Activated CD4-positive, alpha-beta memory T cell treated with anti-CD3 and anti-CD28 coated beads, Interleukin-2, amount 10 ng/mL, durations not matched to agents 7 days and 5 days (primary cell): ENCODE measurements at regions not wholly inside any gene's neighbourhood (a gene's known extent, or its start where the extent isn't known, plus 50 kb on each side); places are given as distances from the start of the nearest gene placed in this dataset.

Experiments used
- CTCF ChIA-PET: fragments of 350-600 bp; sonication (Branson Sonifier 250); formaldehyde crosslinking; loops from one replicate; lab custom pipeline; 2021; ENCODE audit warnings: antibody characterized with exemption, inconsistent platforms; lab: Charles Lee
- POLR2A ChIA-PET: fragments of 350-600 bp; sonication (Branson Sonifier 250); formaldehyde crosslinking; loops from one replicate; lab custom pipeline; 2021; ENCODE audit warnings: antibody characterized with exemption; lab: Charles Lee
- DNase-seq: peaks from one replicate; pipeline ENCODE4 v3.0.0-alpha.2; 2020
- H3K27ac Mint-ChIP-seq: one replicate; pipeline ENCODE4 v1.8.0; 2021; ENCODE audit warnings: mild to moderate bottlenecking, mixed read lengths
- H3K27me3 Mint-ChIP-seq: one replicate; pipeline ENCODE4 v1.8.0; 2021; ENCODE audit warnings: mixed read lengths
- H3K36me3 Mint-ChIP-seq: one replicate; pipeline ENCODE4 v1.8.0; 2021; ENCODE audit warnings: low read depth, mixed read lengths
- H3K4me1 Mint-ChIP-seq: one replicate; pipeline ENCODE4 v1.8.0; 2021; ENCODE audit warnings: mixed read lengths
- H3K4me3 Mint-ChIP-seq: one replicate; pipeline ENCODE4 v1.8.0; 2021; ENCODE audit warnings: mild to moderate bottlenecking, mixed read lengths
- H3K9me3 Mint-ChIP-seq: one replicate; pipeline ENCODE4 v1.8.0; 2021; ENCODE audit warnings: mixed read lengths

DNA sequence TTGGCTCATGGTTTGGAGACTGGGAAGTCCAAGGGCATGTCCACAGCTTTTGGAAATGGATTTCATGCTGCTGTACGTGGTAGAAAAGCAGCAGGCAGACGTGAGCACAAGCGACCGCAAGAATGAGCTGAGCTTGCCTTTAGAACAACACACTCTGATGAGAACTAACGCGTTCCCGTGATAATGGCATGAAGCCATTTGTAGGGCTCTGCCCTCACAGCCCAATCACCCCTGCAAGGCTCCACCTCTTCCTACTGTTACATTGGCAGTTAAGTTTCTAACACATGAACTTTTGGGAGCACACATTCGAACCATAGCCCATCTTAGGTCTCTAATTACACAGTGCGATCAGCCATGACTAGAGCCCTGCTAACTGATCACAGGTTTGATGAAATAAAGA lies 107.5 kb upstream of the TMEM170B start:
- CTCF ChIA-PET: no interaction called here
- Mint-ChIP-seq H3K36me3 (no peaks in the 10 kb centered on the region), H3K9me3 (no peaks in the 10 kb centered on the region), H3K27me3 (no peaks in the 10 kb centered on the region), H3K4me1 (peaks cover 22% of the 10 kb centered on the region), H3K4me3 (no peak overlapping the region), H3K27ac (no peak overlapping the region)
- DNase-seq: no peak
- POLR2A ChIA-PET: interaction anchor here (2.1 kb wide), 1 partner anchor 30 kb away, joined by 6 read pairs; no protein-coding TSS in a partner anchor

DNA sequence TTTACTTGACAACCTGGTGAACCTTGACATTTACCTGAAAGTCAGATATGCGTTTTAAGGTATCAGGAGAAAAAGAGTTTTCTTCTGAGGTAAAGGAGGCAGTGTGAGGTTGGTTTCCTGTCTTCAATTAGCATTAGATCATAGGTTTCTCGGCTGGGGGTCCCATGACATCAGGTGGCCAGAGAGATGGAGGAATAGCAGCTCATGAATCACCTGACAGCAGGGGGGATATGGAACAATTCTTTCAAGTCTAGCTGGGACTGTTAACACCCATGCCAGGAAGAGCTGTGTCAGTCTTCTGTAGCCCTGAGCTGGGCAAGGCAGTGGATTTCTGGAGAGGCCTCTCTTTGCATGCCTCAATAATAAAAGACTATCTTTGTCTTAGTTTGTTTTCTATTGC lies 108.0 kb upstream of the TMEM170B start:
- CTCF ChIA-PET: no interaction called here
- no peak for DNase-seq
- H3K9me3 Mint-ChIP-seq: no peaks in the 10 kb centered on the region
- H3K4me3 Mint-ChIP-seq: no peak overlapping the region
- no peaks in the 10 kb centered on the region for H3K27me3 Mint-ChIP-seq
- no peaks in the 10 kb centered on the region for H3K36me3 Mint-ChIP-seq
- peaks cover 22% of the 10 kb centered on the region for H3K4me1 Mint-ChIP-seq
- no peak overlapping the region for H3K27ac Mint-ChIP-seq
- POLR2A ChIA-PET: interaction anchor here (1.0 to 2.1 kb wide), 2 partner anchors 30 to 48 kb away, joined by 6 read pairs; no protein-coding TSS in a partner anchor

DNA sequence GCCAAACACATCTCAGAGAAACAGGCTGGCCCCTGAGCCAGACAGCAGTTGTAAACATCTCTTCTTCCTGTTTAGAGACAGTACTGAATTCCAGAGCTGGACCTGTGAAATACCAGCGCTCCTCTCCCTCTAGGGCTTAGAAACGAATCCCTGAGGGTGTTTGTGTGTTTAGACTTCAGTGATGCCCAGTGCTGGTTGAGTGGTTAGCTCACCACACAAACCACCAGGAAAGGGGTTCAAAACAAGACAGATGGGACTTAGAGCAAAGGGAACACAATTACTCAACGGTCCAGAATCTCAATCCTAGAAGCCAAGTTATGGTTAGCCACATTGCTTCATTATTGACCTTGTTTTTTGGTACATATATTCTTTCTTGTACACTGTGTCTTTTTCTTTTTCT lies 108.7 kb upstream of the TMEM170B start:
- POLR2A ChIA-PET: interaction anchor here (0.5 to 2.1 kb wide), 4 partner anchors 31 to 198 kb away, joined by 3 to 6 read pairs (median 6); no protein-coding TSS in a partner anchor
- no peak overlapping the region for H3K27ac Mint-ChIP-seq
- no peak for DNase-seq
- peaks cover 2% of the 10 kb centered on the region for H3K27me3 Mint-ChIP-seq
- H3K36me3 Mint-ChIP-seq: no peaks in the 10 kb centered on the region
- H3K4me3 Mint-ChIP-seq: no peak overlapping the region
- H3K4me1 Mint-ChIP-seq: peaks cover 25% of the 10 kb centered on the region
- CTCF ChIA-PET: interaction anchor here (1.2 kb wide), 1 partner anchor 14 kb away, joined by 3 read pairs; no protein-coding TSS in a partner anchor
- no peaks in the 10 kb centered on the region for H3K9me3 Mint-ChIP-seq

DNA sequence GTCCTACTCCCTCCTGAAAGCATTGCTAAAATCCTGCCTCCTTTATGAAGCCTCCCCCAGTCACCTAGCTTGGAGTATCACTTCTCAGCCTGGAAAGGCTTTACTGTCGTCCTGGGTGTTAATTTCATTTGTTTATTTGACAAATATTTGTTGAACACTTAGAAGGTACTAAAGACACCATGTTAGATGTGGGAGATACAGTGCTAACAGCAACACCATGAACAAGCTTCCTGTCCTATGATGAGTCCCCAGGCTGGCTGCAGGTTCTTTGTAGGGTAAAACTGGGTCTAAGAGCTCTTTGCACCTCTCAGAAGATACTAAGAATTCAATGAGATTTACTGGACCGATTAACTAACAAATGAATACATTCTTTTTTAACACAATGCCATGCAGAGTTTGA lies 109.2 kb upstream of the TMEM170B start:
- no peaks in the 10 kb centered on the region for H3K9me3 Mint-ChIP-seq

DNA sequence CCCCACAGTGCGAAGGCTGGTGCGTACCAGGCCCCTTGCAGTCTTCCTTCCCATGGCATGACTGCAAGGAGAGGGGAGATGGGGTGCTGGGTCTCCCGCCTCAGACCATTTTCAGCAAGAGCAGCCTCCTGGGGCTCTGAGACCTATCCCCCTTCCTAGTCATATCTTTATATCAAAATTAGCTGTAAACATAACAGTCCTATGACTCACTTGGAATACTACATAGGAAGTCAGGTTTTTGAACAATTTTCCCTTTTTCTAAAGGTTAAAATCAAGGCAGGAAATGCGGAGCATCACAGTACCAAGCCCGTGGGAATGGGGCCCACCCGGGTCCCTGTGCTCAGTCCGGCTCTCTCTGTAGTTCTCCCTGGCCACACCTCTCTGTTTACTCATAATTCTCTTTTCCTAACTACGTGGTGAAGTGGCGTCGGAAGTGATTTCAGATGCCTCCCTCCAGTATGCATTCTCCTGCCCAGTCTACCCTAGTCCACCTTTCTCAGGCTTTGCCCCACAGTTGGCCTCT lies 109.8 kb upstream of the TMEM170B start:
- Mint-ChIP-seq H3K27ac (no peak overlapping the region), H3K27me3 (peaks cover 2% of the 10 kb centered on the region), H3K4me1 (peaks cover 32% of the 10 kb centered on the region), H3K36me3 (no peaks in the 10 kb centered on the region), H3K4me3 (no peak overlapping the region), H3K9me3 (no peaks in the 10 kb centered on the region)
- POLR2A ChIA-PET: interaction anchor here (1.3 to 2.1 kb wide), 2 partner anchors 32 to 73 kb away, joined by 5 to 6 read pairs; no protein-coding TSS in a partner anchor
- CTCF ChIA-PET: interaction anchor here (1.2 kb wide), 1 partner anchor 13 kb away, joined by 3 read pairs; no protein-coding TSS in a partner anchor
- DNase-seq: no peak

More for the DNA sequence above, 109.2 kb upstream of the TMEM170B start:
- ChIA-PET CTCF (interaction anchor here (1.2 kb wide), 1 partner anchor 14 kb away, joined by 3 read pairs; no protein-coding TSS in a partner anchor), POLR2A (interaction anchor here (1.3 to 2.1 kb wide), 2 partner anchors 32 to 74 kb away, joined by 5 to 6 read pairs; no protein-coding TSS in a partner anchor)
- H3K4me3 Mint-ChIP-seq: no peak overlapping the region
- H3K27me3 Mint-ChIP-seq: peaks cover 2% of the 10 kb centered on the region
- no peak for DNase-seq
- H3K27ac Mint-ChIP-seq: no peak overlapping the region
- H3K4me1 Mint-ChIP-seq: peaks cover 27% of the 10 kb centered on the region
- H3K36me3 Mint-ChIP-seq: no peaks in the 10 kb centered on the region

DNA sequence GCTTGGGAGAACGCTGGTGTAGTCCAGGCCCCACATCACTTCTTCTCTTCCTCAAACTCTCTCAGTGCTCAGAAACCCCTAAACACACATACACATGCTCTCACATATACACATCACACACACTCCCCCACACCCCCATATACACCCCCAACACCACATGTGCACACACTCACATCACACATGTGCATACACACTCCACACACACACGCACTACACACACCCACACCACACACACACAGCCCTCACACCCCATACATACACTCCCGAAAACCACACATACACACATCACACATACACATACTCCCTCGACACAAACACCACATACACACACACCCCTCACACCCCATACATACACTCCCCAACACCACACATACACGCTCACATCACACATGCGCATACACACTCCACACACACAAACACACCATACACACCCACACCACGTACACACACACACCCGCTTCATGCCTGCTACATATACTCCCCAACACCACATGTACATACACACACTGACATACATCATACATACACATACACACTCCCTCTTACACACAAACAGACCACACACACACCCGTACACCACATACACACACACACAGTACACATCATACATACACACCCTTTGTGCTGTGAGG lies 110.3 kb upstream of the TMEM170B start:
- CTCF ChIA-PET: no interaction called here
- Mint-ChIP-seq H3K4me1 (peaks cover 32% of the 10 kb centered on the region), H3K36me3 (no peaks in the 10 kb centered on the region), H3K9me3 (no peaks in the 10 kb centered on the region), H3K4me3 (no peak overlapping the region), H3K27me3 (peaks cover 2% of the 10 kb centered on the region), H3K27ac (no peak overlapping the region)
- POLR2A ChIA-PET: no interaction called here
- no peak for DNase-seq

DNA sequence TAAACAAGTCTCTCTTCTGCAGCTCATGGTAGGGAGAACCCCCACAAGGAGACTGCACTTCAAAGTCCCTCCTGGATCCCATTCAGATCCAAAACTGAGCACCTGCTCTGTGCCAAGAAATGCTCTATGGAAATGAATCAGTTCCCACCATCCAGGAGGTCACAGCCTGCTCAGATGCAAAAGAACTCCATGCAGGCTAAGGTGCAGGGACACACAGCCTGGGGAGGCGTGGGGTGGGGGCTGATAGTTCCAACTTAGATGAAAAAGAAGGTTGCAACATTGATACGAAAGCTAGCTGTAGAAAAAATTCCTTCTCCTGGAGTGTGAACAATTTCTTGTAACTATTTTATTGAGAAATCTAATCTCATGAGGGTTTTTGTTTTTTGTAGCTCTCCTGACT lies 111.0 kb upstream of the TMEM170B start:
- CTCF ChIA-PET: no interaction called here
- DNase-seq: no peak
- Mint-ChIP-seq H3K4me1 (peaks cover 37% of the 10 kb centered on the region), H3K36me3 (no peaks in the 10 kb centered on the region), H3K27ac (no peak overlapping the region), H3K4me3 (no peak overlapping the region), H3K27me3 (peaks cover 2% of the 10 kb centered on the region), H3K9me3 (no peaks in the 10 kb centered on the region)
- POLR2A ChIA-PET: interaction anchor here (0.9 kb wide), 1 partner anchor 11 kb away, joined by 3 read pairs; no protein-coding TSS in a partner anchor

DNA sequence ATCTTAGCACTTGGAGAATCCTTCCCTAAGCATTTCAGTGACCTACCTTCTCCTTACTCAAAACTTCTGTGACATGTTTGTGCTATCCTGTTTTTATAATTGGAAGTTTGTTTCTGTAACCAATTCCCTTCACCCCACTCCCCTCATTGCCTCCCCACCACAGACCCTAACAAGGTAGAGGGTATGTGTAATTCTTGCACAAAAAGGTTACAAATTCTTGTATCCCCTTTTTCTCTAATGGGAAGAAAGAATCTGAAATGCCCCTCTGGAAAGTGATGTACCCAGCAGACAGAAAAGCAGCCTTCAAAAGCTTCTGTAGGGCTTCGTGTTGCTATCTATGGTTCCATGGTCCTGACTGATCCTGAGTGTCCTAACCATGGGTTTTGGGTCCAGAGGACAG lies 111.7 kb upstream of the TMEM170B start:
- H3K4me1 Mint-ChIP-seq: peaks cover 37% of the 10 kb centered on the region
- no peaks in the 10 kb centered on the region for H3K9me3 Mint-ChIP-seq
- H3K4me3 Mint-ChIP-seq: no peak overlapping the region
- H3K36me3 Mint-ChIP-seq: no peaks in the 10 kb centered on the region
- POLR2A ChIA-PET: interaction anchor here (0.9 kb wide), 1 partner anchor 11 kb away, joined by 3 read pairs; no protein-coding TSS in a partner anchor
- DNase-seq: no peak
- peaks cover 2% of the 10 kb centered on the region for H3K27me3 Mint-ChIP-seq
- H3K27ac Mint-ChIP-seq: no peak overlapping the region
- CTCF ChIA-PET: no interaction called here

DNA sequence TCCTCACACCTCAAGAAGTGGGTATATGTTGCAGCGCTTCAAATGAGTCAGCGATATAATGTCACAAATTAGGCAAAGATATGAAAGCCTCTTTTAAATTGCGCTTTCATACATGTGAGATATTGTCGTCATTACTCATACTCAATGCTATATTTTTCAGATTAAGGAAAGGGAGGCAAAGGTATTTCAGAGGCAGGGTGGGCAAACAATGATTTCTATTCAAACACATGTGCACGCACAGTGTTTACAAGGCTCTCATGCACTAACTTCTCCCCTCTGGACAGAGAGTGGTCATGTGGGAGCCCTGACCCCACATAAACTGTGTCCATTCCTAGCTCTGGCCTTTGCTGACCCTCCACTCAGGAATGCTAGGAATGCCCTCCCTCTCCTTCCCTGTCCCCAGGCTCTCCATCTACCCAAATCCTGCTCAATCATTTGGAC lies 112.1 kb upstream of the TMEM170B start:
- no peak for DNase-seq
- peaks cover 37% of the 10 kb centered on the region for H3K4me1 Mint-ChIP-seq
- ChIA-PET CTCF (no interaction called here), POLR2A (no interaction called here)
- peaks cover 2% of the 10 kb centered on the region for H3K27me3 Mint-ChIP-seq
- H3K27ac Mint-ChIP-seq: no peak overlapping the region
- no peaks in the 10 kb centered on the region for H3K9me3 Mint-ChIP-seq
- H3K36me3 Mint-ChIP-seq: peaks cover 1% of the 10 kb centered on the region
- H3K4me3 Mint-ChIP-seq: no peak overlapping the region

DNA sequence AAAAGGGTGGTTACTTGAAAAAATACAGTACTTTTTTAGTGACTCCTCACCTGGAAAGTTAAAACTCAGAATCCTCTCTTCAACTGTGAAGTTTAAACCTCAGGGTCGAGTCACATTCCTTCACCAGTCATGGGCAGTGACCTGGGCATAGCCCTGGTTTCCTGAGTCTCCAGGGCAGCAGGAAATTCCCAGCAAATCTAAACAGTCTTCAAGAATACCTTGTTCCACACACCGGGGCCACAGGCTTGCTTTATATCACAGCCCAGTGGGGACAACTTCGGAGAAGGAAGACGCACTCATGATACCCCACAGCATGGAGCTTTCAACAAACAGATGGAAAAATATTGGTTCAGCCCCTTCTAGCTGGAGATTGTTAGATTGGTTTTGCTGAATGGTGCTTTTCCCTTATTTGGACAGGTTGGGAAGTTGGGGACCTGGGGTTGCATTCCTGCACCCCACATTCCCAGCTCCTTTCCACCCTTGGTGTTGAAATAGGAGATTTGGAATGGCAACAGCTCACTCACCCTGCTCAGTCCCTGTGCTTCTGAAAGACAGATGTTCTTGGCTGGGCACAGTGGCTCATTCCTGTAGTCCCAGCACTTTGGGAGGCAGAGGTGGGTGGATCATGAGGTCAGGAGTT lies 113.0 kb upstream of the TMEM170B start:
- Mint-ChIP-seq H3K27ac (no peak overlapping the region), H3K36me3 (peaks cover 2% of the 10 kb centered on the region), H3K9me3 (no peaks in the 10 kb centered on the region), H3K4me1 (peaks cover 35% of the 10 kb centered on the region), H3K27me3 (peaks cover 2% of the 10 kb centered on the region), H3K4me3 (no peak overlapping the region)
- ChIA-PET CTCF (interaction anchor here (0.9 to 1.1 kb wide), 2 partner anchors 58 to 72 kb away, joined by 3 read pairs; no protein-coding TSS in a partner anchor), POLR2A (interaction anchor here (0.6 to 1.4 kb wide), 2 partner anchors 7 to 16 kb away, joined by 3 read pairs; no protein-coding TSS in a partner anchor)
- no peak for DNase-seq

DNA sequence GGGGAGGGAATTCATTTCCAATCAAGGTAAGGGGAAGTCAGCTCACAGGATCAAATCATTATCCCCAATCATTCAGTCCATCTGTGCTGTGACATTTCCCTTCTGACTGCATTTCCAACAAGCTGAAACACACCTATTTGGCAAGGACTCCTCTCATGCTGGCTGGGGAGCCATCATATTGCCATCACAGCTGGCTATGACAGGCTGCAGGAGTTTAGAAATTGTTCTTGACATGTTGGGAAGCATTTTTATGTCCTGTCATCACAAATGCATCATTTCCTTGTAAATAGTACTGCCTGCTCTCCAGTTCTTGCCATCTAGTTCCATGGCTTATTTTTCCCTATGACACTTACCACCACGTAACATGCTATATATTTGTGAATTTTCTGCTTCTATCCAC lies 113.9 kb upstream of the TMEM170B start:
- peaks cover 2% of the 10 kb centered on the region for H3K36me3 Mint-ChIP-seq
- POLR2A ChIA-PET: interaction anchor here (0.6 to 1.6 kb wide), 3 partner anchors 8 to 191 kb away, joined by 3 read pairs; partner anchors contain the start of gene NEDD9
- CTCF ChIA-PET: interaction anchor here (1.1 kb wide), 1 partner anchor 73 kb away, joined by 3 read pairs; no protein-coding TSS in a partner anchor
- no peak for DNase-seq
- no peak overlapping the region for H3K27ac Mint-ChIP-seq
- H3K4me3 Mint-ChIP-seq: no peak overlapping the region
- peaks cover 2% of the 10 kb centered on the region for H3K27me3 Mint-ChIP-seq
- H3K4me1 Mint-ChIP-seq: peaks cover 26% of the 10 kb centered on the region
- no peaks in the 10 kb centered on the region for H3K9me3 Mint-ChIP-seq

DNA sequence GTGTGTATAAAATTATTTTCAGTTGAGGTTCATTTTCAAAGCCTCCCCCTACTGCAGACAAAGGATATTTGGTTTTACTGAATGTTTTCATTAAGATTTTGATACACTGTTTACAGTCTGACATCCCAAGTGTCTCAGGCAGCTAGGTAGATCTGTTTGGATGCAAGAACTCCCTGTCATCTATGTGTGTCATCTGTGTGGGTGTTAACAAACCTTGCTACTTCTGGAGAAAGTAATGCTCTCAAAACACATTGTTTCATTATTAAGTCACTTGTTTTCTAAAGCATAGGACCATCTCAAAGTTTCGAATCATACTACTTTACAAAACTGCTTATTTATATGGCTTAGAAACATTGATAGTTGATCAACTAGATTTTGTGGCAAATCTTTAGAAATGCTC lies 114.5 kb upstream of the TMEM170B start:
- peaks cover 2% of the 10 kb centered on the region for H3K27me3 Mint-ChIP-seq
- POLR2A ChIA-PET: interaction anchor here (1.6 kb wide), 1 partner anchor 190 kb away, joined by 3 read pairs; the partner anchor contains the start of gene NEDD9
- H3K36me3 Mint-ChIP-seq: peaks cover 4% of the 10 kb centered on the region
- no peaks in the 10 kb centered on the region for H3K9me3 Mint-ChIP-seq
- H3K4me1 Mint-ChIP-seq: peaks cover 20% of the 10 kb centered on the region
- CTCF ChIA-PET: no interaction called here
- no peak overlapping the region for H3K27ac Mint-ChIP-seq
- H3K4me3 Mint-ChIP-seq: no peak overlapping the region
- DNase-seq: no peak
